ENCODE measurements at regions not wholly inside any gene's neighbourhood (a gene's known extent, or its start where the extent isn't known, plus 50 kb on each side); places are given as distances from the start of the nearest gene placed in this dataset.

DNA sequence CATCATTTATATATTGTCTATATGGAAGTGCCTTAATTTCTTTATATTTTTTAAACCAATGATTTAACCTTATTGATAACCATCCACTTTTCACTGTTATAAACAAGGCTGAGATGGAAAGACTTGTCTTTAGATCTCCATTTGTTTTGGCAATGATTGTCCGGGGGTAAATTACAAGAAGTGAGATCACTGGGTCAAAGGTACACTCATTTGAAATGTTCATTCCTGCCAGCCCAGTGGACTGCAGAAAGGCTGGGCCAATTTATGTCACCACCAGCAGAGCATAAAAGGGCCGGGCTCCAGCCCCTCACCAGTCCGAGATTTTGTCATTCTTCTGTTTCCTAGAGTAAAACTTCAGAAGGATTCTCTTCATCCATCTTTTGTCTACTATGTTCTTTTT is 93.6 kb upstream of the NEO1 start:
- TF ChIP-seq, protein P1, sequence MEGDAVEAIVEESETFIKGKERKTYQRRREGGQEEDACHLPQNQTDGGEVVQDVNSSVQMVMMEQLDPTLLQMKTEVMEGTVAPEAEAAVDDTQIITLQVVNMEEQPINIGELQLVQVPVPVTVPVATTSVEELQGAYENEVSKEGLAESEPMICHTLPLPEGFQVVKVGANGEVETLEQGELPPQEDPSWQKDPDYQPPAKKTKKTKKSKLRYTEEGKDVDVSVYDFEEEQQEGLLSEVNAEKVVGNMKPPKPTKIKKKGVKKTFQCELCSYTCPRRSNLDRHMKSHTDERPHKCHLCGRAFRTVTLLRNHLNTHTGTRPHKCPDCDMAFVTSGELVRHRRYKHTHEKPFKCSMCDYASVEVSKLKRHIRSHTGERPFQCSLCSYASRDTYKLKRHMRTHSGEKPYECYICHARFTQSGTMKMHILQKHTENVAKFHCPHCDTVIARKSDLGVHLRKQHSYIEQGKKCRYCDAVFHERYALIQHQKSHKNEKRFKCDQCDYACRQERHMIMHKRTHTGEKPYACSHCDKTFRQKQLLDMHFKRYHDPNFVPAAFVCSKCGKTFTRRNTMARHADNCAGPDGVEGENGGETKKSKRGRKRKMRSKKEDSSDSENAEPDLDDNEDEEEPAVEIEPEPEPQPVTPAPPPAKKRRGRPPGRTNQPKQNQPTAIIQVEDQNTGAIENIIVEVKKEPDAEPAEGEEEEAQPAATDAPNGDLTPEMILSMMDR (IDR thresholded peaks at IDR 0.05; ENCODE audit: low read depth, low read length, missing control alignments): no peak
- H3K27me3 ChIP-seq (replicated peaks): no peaks in the 10 kb centered on the region
- DNase-seq: no peak
- no peak overlapping the region for H3K4me3 ChIP-seq (ENCODE audit: low read depth, low read length)
- no peaks in the 10 kb centered on the region for H3K36me3 ChIP-seq (replicated peaks)
- in situ Hi-C loops (cut with HindIII; ENCODE audit: low pct_ligation_motif_present, low sequenced_read_pairs): no loop called here
- H3K27ac ChIP-seq: no peak overlapping the region

DNA sequence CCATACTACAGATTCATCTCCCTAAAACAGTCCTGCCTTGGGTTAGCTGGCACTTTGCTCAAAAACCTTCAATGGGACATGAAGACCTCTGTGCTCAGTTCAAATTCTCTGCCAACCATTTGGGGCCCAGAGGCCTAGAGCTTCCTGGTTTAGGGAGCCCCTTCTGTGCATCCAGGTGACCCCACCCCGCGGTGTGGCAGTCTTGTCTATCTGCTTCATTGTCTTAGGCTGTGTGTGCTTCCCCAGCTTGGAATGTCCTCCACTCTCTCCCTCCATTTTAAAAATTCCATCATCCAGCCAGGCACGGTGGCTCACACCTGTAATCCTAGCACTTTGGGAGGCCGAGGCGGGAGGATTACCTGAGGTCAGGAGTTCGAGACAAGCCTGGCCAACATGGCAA is 99.0 kb upstream of the NEO1 start:
- Histone ChIP-seq H3K27me3 (replicated peaks) (no peaks in the 10 kb centered on the region), H3K4me3 (ENCODE audit: low read depth, low read length) (no peak overlapping the region), H3K36me3 (replicated peaks) (no peaks in the 10 kb centered on the region), H3K27ac (no peak overlapping the region)
- TF ChIP-seq, protein P1 (IDR thresholded peaks at IDR 0.05; ENCODE audit: low read depth, low read length, missing control alignments): no peak
- in situ Hi-C loops (cut with HindIII; ENCODE audit: low pct_ligation_motif_present, low sequenced_read_pairs): no loop called here
- DNase-seq: no peak

DNA sequence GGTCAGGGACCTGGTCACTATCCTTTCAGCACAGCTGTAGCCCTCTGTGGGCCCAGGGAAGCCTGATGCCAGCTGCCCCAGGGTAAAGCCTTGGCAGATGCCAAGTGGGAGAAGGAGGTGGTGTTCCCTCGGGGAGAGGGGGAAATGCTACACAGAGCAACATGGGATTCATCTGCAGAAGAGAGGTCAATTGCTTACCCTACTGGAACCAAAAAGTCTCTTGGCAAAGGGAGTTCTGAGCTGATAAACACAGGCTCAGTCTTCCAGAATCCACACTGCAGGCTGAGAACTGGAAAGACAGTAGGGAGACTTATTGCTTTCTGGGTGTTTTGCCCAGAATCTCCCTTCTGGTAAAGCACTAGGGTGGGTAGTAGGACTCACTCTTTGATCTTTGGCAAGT is 100.1 kb upstream of the NEO1 start:
- no peak for DNase-seq
- TF ChIP-seq, protein P1 (IDR thresholded peaks at IDR 0.05; ENCODE audit: low read depth, low read length, missing control alignments): no peak

DNA sequence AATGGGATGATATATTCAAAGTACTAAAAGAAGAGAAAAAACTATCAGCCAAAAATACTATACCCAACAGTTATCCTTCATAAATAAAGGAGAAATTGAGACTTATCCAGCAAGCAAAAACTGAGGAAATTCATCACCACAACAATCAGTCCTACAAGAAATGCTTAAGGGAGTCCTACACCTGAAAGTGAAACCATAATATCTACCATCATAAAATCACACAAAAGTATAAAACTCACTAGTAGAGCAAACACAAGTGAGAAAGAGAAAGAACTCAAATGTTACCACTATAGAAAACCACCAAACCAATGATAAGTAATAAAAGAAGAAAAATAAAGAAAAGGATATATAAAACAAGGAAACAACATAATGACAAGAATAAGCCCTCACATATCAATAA is 103.6 kb upstream of the NEO1 start:
- TF ChIP-seq, protein P1 (IDR thresholded peaks at IDR 0.05; ENCODE audit: low read depth, low read length, missing control alignments): no peak
- no peaks in the 10 kb centered on the region for H3K27me3 ChIP-seq (replicated peaks)
- in situ Hi-C loops (cut with HindIII; ENCODE audit: low pct_ligation_motif_present, low sequenced_read_pairs): no loop called here

More for the DNA sequence above, 100.1 kb upstream of the NEO1 start:
- no peak overlapping the region for H3K4me3 ChIP-seq (ENCODE audit: low read depth, low read length)
- no peaks in the 10 kb centered on the region for H3K27me3 ChIP-seq (replicated peaks)
- no peaks in the 10 kb centered on the region for H3K36me3 ChIP-seq (replicated peaks)
- in situ Hi-C loops (cut with HindIII; ENCODE audit: low pct_ligation_motif_present, low sequenced_read_pairs): no loop called here
- no peak overlapping the region for H3K27ac ChIP-seq

DNA sequence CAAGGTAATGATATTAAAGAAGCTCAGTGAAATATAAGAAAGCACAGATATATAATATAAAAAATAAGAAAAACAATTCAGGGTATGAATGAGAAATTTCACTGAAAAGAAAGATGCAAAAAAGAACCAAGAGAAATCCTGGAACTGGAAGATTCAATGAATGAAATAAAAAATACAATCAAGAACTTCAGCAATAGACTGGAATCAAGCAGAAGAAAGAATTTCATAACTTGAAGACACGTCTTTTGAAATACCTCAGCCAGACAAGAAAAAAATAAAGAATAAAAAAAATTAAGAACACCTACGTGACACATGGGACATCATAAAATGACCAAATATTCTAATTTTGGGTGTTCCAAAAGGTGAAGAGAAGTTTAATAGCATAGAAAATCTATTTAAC is 104.6 kb upstream of the NEO1 start:
- Histone ChIP-seq H3K27me3 (replicated peaks) (no peaks in the 10 kb centered on the region), H3K4me3 (ENCODE audit: low read depth, low read length) (no peak overlapping the region), H3K27ac (no peak overlapping the region), H3K36me3 (replicated peaks) (no peaks in the 10 kb centered on the region)
- TF ChIP-seq, protein P1 (IDR thresholded peaks at IDR 0.05; ENCODE audit: low read depth, low read length, missing control alignments): no peak
- in situ Hi-C loops (cut with HindIII; ENCODE audit: low pct_ligation_motif_present, low sequenced_read_pairs): no loop called here
- DNase-seq: no peak

More for the DNA sequence above, 103.6 kb upstream of the NEO1 start:
- no peaks in the 10 kb centered on the region for H3K36me3 ChIP-seq (replicated peaks)
- H3K4me3 ChIP-seq (ENCODE audit: low read depth, low read length): no peak overlapping the region
- no peak for DNase-seq
- no peak overlapping the region for H3K27ac ChIP-seq

DNA sequence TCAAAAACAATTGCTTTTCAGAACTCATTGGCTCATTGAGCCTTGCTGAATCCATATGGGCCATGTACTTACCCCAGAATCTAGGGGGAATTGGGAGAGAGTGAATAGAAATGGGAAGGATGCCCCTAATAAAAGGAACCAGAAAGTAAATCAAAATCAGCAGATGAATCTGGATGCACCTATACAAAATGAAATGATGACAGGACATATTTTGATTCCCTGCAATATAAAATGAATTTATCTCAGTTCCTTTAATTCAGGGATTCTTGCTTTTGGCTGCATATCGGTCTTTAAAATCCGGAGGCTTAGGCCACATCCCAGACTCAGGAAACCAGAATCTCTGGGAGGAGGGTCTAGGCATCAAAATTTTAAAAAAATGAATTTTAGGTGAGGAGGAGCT is 107.7 kb upstream of the NEO1 start:
- Histone ChIP-seq H3K27ac (no peak overlapping the region), H3K4me3 (ENCODE audit: low read depth, low read length) (no peak overlapping the region), H3K36me3 (replicated peaks) (no peaks in the 10 kb centered on the region), H3K27me3 (replicated peaks) (no peaks in the 10 kb centered on the region)
- no peak for DNase-seq
- TF ChIP-seq, protein P1 (IDR thresholded peaks at IDR 0.05; ENCODE audit: low read depth, low read length, missing control alignments): no peak
- in situ Hi-C loops (cut with HindIII; ENCODE audit: low pct_ligation_motif_present, low sequenced_read_pairs): no loop called here
